ENCODE measurements at regions not wholly inside any gene's neighbourhood (a gene's known extent, or its start where the extent isn't known, plus 50 kb on each side); places are given as distances from the start of the nearest gene placed in this dataset.

DNA sequence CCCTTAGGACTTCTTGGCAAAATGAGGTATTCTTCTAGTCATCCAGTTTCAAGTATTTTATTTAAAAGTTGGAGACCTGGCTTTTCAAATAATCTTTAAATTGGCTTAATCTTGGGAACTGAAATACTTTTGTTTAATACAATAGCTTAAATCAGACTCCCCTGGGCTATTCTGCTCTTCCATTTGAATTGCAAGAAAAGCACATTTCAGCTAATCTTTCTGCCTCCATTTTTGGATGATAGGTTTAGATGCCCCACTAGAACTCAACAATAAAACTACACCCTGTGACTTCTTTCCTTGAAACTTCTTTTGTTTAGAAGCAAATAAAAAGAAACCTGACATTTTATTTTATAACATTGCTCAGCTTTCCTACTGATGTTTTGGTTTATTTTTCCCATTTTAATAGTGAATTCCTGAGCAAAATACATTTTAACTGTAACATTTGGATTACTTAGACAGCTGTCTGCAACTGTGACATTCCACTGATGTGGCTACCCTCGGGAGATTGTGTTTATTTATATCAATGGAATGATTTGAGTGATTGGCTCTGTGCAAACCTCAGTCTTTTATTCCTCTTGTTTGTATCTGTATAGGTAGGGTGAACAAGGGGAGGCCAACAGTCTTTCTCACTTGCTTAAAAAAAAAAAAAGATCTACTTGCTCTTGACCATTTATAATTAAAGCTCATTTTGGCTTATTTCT is 1045.8 kb upstream of the CNTN5 start:
- DNase-seq = no peak

DNA sequence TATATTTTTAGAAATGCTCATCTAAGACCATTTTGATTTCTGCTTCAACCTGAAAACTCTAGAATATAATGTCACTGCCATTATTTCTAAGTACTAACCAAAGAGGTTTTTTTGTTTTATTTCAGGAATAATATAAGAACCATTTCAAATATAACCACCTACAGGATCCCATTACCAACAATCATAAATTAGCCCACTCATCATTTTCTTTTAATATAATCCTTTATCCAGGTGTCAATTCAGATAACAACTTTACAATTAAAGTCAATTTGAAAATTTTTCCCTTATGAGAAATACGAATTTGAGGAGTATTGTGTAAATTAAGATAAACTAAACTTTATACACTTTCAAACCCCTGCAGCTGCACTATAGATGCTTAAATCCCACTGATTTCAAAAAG is 1043.0 kb upstream of the CNTN5 start:
- no peak for DNase-seq

DNA sequence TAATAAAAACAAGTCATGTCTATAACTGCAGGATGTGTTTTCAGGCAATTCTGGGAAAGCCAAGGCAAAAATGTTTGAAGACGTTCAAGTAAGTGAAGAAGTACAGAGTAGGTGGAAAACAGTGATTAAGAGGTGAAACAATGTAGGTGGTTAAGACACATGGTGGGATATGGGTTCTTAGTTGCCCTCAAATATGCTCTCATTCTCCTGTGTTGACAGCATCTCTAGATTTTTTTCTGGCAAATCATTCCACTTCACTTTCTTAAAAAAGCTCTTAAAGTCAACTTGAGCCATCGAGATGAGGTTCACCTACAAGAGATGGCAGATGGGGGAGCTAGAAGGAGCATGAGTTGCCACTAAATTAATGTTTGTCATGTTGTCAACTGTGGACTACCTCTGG is 1041.0 kb upstream of the CNTN5 start:
- no peak for DNase-seq

DNA sequence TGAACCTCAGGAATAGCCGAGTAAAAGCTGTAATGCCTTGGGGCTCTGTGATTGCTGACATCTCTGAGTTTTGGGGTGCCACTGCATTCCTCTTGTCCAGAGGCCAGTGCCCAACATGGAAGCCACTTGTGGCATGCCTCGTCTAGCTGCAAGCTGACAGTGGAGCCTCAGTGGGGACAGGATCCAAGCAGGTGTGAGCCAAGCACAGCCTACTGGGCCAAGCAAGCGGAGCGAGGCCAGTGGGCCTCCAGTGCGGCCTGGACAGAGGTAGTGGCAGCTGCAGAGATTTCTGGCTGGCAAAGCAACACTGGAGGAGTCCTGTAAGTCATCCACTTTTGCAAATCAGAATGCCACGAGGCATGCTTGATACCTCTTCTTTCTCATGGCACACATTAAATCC is 1038.2 kb upstream of the CNTN5 start:
- no peak for DNase-seq

DNA sequence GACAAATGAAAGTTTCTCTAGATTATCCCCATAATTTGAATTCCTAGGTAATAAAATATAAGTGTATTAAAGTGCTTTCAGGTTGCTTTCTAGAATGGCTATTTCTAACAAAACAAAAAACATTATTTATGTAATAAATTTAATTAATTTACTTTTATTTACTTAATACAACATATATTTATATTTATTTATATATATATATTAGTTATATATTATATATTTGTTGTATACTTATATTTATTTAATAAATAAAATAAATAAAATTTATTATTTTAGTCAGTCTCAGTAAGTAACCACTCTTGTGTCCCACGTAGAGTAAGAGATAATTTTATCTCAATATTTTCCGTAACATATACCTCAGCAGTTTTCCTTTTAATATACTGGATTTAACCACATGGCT is 1031.6 kb upstream of the CNTN5 start:
- DNase-seq = no peak

DNA sequence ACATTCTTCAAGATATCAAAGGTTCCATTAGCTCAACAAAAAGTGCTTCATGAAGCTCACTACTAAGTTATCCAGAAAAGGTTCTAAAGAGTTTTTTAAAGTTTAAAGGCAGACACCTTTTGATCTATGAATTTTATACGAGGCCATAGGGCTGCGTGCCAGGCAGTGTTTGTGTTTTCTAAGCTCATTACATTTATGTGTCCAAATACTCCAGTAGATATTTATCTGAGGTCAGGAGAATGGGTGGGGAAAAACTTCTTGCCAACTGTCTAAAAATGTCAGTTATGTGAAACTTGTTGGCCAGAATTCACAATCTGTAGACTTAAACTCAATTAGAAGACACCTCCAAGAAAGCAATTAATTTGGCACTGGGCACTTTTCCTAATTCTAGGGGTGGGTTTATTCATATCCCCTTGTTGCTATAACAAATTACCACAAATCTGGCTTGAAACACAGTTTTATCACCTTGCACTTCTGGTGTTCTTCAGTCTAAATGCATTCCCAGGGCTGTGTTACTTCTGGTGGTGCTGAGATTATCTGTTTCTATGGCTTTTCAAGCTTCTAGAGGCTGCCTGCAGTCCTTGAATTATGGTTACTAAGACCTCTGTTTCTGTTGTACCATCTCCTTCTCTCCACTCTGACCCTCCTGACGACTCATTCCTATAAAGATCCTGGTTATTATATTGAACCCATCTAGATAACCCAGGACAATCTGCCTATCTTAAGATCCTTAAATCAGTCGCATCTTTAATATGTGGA is 1030.4 kb upstream of the CNTN5 start:
- DNase-seq = no peak

DNA sequence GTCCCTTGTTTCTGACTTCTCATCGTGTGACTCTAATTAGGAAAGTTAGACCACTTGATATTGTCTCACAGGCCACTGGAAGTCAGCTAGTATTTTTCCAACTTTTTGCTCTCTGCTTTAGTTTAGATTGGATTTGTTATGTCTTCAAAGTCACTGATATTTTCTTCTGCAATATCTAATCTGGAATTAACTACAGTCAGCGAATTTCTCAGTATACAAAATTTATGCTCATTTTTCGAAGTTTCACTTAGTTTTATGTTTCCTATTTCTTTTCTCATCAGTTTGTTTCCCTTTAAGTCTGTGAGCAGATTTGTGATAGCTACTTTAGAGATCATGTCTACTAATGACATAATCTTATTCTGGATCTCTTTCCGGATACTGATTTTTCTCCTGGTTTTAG is 1027.2 kb upstream of the CNTN5 start:
- DNase-seq = no peak

DNA sequence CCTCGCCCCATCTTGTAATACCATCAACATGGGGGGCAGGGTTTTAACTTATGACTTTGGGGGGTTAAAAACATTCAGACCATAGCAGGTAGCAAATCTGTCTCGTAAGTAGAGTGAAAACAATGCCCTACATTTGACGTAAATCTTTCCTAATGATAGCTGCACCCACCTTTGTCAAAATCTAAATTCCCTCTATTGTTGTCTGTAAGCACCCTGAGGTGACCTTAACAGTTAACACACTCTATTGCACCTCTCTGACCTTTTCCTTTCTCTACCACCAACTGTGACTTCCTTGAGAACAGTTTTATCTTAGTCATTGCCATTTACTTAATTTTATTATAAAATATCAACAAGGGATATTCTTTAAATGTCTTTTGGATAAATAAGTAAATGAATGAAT is 1024.9 kb upstream of the CNTN5 start:
- no peak for DNase-seq

DNA sequence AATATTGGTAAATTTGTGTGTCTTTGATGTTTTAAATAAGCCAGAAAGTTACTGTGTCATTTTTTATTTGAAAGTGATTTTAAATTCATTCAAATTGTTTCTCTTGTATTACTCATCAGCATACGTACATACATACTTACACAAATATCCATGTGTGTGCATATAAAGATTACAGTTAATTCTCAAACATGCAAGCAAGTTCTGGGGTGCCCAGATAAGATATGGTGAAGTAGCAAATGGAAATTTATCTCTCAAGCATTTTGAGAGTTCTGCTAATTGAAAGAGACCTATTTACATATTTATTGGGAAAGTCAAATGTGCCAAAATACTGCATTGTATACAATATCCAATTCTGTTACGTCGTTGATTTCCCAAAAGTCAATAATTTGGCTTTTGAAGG is 1024.0 kb upstream of the CNTN5 start:
- no peak for DNase-seq

DNA sequence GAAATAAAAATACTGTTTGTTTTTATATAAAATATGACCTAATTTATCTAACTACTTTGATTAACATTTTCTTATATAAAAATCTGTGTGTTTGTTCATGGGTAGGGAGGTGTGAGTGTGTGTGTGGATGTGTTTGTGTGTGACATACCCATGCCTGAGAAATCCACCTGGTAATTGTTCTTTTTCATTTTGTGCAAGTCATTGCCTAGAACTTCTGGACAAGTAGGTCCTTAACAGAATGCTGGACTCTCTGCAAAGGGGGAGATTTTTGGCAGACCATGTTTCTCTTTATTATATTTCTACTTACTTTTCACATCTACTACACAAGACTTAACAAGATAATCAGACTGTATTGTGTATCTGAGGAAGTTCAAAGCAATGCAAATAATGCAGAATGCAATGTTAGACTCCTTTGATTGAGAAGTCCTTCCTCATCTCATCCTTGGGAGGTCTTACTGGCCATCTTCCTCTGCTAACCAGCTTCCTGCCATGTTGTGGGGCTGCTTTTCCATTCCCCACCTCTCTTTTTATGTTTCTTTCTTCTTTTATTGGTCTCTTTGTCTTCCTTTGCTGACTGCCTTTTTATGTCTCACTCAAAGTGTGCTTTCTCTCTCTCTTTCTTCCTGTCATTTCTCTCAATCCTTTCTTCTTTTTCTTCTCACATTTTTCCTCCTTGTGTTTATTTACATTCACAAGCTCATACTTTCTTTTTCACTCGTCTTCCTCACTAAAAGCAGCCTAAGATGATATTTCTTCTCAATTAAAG is 1017.0 kb upstream of the CNTN5 start:
- no peak for DNase-seq

DNA sequence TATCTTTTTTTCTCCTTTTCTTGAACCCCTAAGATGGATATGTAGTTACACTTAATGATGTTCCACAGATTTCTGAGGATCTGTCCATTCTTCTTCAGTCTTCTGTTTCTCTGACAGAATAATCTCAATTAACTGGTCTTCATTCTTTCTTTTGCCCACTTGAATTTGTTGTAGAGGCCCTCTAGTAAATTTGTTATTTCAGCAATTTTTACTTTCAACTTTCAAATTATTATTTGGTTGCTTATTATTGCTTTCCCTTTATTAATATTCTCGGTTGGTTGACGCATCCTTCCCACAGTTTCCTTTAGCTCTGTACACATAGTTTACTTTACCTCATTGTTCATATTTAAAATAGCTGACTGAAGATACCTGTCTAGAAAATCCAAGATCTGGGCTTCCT is 1013.7 kb upstream of the CNTN5 start:
- DNase-seq = no peak

DNA sequence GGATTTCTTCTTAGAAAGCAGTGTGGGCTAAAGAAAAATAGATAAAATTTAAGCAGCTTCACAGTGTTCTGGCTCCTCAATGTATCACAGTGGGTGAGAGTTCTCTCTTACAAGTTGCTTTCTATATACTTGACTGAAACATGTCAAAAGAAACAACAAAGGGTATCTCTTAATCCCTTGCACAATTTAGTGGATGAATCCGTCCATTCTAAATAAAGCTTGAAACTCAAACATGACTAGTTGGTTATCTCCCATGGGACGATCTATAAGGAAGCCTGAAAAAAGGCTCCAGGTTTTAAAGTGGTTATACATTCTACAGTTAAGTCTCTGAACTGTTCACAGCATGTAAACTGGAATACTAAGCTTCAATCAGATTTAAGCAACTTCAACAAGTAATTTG is 993.1 kb upstream of the CNTN5 start:
- no peak for DNase-seq

DNA sequence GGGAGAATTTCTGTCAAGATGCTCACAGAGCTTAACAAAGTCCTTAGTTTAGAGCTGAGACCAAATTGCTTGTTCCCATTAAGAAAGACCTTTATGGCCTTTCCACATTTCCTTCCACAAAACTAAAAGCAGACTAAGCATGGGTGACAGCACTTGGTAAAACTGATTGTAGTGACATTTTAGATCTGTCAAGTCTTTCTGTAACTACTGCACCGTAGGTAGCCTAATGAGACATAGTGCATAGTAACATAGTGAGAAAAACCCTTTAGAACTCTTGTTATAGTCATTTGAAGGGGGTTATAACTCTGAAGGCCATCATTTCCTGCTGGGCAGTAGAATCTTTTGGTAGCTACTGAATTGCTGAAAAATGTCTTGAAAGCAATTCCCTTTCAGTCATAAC is 990.9 kb upstream of the CNTN5 start:
- no peak for DNase-seq

DNA sequence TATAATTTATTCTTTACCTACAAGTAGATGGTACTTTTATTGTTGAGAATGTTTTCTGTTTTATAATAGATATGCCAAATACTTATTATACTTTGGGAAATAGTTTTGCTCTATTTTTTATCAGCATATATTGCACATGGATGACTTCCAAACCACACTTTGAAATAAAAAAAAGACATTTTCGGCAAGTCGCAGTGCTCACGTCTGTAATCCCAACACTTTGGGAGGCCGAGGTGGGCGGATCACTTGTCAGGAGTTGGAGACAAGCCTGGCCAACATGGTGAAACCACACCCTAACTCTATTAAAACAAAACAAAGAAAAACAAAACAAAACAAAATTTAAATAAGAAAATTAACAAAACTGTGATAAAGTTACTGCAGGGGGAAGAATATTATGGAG is 983.9 kb upstream of the CNTN5 start:
- no peak for DNase-seq

DNA sequence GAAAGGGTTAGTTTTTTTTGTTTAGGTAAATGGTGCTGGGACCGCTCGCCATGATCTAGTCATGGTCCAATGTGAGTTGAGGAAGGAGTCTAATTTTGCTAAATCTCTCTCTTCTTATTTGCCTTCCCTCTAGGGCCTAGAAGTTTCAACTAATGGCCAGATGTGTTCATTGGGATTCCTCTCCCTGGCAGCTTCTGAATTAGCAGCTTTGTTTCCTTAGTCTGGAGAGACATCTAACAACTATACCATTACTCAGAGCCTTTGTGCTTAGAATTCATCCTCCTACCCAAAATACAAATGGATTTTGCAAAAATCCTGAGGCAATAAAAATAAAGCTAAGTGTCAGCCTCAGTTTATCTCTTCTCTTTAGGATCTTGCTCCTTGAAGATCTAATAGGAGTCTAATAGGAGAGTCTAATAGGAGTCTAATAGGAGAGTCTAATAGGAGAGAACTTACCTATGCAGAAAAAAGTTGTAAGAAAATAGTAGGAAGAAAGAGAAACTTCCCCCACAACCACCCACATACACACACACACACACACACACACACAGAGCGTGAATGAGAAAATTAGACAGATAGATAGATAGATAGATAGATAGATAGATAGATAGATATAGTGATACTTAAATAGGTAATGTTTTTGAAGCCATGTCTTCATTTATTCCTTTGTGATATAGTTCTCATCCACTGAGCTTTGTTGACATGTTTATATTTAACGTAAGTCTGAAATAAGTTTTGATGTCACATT is 980.5 kb upstream of the CNTN5 start:
- no peak for DNase-seq

DNA sequence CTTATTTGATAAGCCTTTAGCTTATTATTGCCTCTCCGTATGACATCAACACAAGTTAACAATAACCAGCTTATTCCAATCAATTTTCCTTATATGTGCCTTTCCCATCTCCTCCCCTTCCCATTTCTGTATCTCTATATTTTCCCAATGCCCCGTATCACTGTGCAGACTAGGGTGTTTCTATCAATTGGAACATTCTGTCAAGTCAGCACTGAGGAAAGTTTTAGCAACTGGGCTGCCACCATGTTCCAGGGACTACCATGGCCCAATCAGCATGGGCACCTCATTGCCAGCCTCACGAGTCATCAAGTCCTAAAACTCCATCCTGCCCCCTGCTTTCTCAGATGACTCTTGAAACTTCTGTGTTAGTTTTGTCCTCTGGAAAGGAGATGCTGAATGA is 973.1 kb upstream of the CNTN5 start:
- DNase-seq = no peak

DNA sequence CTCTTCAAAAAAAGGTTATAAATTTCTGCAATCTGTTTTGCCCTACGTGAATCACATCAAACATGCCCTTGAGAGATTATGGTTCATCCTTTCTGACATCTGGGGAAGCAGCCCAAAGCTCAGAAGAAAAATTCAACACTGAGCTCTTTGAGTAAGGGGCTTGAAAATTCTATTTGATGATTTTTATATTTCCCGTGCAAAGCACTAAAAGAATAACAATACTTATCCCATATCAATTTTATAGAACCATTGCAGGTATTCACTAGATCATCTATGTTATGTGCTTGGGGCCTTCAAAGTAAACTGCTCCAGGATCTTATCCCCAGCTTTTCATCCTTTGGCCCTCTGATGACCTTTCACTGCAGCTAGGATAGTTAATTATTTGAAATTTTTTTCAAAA is 966.9 kb upstream of the CNTN5 start:
- no peak for DNase-seq

DNA sequence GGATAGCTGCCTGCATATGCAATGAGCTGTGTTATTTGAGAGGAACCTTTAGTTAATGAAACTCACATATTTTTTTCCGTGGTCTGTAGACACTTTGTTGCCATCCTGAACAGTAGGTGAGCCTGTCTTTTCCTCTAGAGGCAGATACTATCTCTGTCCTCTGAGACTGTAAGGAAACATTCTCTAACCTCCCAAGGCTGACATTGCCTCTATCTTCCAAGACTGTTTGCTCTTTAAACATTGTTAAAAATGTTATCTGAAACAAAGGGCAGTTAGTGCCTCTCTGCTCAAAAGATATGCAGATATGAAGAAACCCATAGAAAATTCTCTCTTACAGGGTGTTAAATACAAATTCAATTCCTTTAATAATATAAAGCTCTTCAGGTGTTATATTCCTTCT is 963.8 kb upstream of the CNTN5 start:
- no peak for DNase-seq

DNA sequence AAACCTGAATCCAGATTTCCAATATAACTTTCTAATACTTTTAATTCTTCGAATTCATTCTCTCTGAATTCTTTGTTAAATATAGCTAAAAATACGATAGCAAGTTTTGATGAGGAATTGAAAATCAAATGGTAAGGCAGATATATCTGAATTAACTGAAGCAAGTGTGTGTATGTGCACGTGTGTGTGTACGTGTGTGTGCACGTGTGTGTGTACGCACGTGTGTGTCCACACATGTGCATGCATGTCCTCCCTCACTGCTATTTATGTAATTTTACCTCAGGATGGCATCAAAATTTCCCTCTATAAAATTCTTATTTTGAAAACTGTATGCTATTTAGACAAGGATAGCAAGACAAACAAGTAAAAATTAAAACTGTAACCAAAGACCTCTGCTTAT is 961.3 kb upstream of the CNTN5 start:
- no peak for DNase-seq

DNA sequence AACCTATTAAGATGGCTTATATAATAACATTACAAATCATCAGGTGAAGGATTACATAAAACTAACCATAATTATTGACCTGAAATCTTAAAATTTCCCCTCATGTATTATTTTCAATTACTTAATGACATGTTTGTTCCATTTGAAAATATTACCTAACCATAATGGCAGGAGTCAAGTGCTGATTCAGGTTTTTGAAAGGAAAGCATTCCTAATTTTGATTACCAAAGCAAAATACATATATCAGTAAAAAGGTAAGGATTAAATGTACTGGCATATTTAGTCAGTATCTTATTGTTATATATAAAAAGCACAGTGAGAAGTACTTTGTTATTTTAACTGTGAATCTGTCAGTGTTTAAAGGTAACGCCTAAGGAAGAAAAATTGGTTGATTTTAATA is 960.0 kb upstream of the CNTN5 start:
- no peak for DNase-seq

DNA sequence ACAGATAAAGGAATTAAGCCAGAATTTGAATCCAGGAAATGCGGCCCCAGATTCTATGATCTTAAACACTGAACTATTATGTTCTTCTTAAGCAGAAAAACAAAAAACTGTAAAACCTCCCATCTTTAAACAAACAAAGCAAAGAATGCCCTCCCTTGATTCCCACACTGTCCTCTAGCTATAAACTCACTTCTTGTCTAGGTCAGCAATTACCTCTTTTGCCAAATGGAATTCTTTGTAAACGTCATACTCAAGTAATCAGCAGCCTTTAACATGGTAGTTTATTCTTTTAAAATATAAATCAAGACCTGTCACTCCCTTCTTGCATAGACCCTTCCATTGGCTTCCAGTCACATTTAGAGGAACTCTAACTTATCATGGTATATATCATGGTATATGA is 958.9 kb upstream of the CNTN5 start:
- DNase-seq = no peak

DNA sequence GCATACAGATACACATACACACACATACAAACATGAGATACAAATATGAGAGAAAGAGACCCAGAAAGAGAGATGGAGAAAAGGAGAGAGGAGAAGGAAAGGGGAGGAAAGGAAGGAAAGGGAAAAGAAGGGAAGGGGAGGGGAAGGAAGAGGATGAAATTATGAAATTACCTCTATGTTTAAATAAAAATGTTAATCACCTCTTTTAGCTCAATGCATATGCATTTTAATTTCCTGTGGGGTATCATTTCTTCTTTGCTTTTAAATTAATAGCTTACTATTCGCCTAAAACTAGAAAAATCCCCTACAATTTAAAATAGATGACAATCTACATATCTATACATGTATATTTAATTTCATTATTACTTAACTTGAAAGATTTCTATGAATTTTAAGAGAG is 958.0 kb upstream of the CNTN5 start:
- no peak for DNase-seq

DNA sequence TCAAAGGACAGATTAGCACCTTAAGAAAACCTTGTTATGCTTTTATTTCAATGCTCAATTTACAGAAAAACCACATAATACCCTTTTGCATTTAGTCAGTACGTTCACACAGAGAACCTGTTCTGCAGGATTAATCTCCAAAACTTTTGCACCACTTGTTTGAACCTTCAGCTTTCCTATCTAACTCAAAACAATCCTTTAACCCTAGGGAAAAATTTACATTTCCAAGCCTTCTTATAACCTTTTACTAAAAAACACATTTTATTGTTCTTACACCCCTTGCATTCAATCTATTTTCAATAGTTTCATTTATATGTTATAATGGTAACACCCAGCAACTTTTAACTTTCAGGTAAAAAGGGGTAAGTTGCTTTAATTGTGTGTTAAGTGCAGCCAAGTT is 952.5 kb upstream of the CNTN5 start:
- DNase-seq = no peak

Data from T-helper 2 cell (primary cell).